ENCODE measurements at regions not wholly inside any gene's neighbourhood (a gene's known extent, or its start where the extent isn't known, plus 50 kb on each side); places are given as distances from the start of the nearest gene placed in this dataset.

DNA sequence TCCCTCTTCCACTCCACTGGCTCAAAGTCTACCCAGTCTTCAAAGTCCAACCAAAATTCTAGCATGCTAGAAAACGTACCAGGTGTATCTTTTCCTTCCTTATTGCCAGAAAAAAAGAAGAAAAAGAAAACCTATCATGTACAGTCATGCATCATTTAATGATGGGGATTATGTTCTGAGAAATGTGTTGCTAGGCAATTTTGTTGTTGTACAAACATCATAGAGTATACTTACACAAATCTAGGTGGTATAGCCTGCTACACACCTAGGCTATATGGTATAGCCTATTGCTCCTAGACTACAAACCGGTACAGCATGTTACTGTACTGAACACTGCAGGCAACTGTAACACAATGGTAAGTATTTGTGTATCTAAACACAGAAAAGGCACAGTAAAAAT lies 104.8 kb downstream of the SREK1 start:
- no peak for TF ChIP-seq POLR2AphosphoS5 (IDR thresholded peaks at IDR 0.05; ENCODE audit: borderline replicate concordance, low read depth, low read length)
- TF ChIP-seq EZH2 (IDR thresholded peaks at IDR 0.05) = no peak
- no peak for TF ChIP-seq FOXP2 (optimal IDR thresholded peaks at IDR 0.05; ENCODE audit: control extremely low read depth, extremely low read length, insufficient read depth)

All from SK-N-MC (cell line).